Karpas-422 (cell line): ENCODE measurements at regions not wholly inside any gene's neighbourhood (a gene's known extent, or its start where the extent isn't known, plus 50 kb on each side); places are given as distances from the start of the nearest gene placed in this dataset.

Experiments used
- DNase-seq: peaks from one replicate; pipeline ENCODE4 v3.0.0-alpha.2; 2015
- H2AFZ ChIP-seq: fragments of 200-600 bp; sonication (generic); 2 replicates; pipeline ENCODE4 v1.6.1; 2014; ENCODE audit warnings: antibody characterized with exemption, low read length, mixed read lengths
- H3K27ac ChIP-seq: fragments of 200-600 bp; sonication (generic); 2 replicates; pipeline ENCODE4 v1.5.1; 2014; ENCODE audit warnings: mild to moderate bottlenecking, low read length, moderate library complexity
- H3K27me3 ChIP-seq: fragments of 200-600 bp; sonication (generic); 2 replicates; pipeline ENCODE4 v1.6.1; 2014; ENCODE audit warnings: low read length, mixed read lengths
- H3K36me3 ChIP-seq: fragments of 200-600 bp; sonication (generic); 2 replicates; pipeline ENCODE4 v1.6.1; 2014; ENCODE audit warnings: low read length, mixed read lengths; ENCODE audit not compliant: insufficient read depth
- H3K4me1 ChIP-seq: fragments of 200-600 bp; sonication (generic); 2 replicates; pipeline ENCODE4 v1.6.1; 2014; ENCODE audit warnings: mild to moderate bottlenecking, low read length, mixed read lengths
- H3K4me2 ChIP-seq: fragments of 200-600 bp; sonication (generic); 2 replicates; pipeline ENCODE4 v1.6.1; 2014; ENCODE audit warnings: low read length, low read depth, mild to moderate bottlenecking; ENCODE audit not compliant: poor library complexity, severe bottlenecking
- H3K4me3 ChIP-seq: fragments of 200-600 bp; sonication (generic); 2 replicates; pipeline ENCODE4 v1.5.1; 2014; ENCODE audit warnings: mild to moderate bottlenecking, antibody characterized with exemption, low read length, mixed read lengths
- H3K79me2 ChIP-seq: fragments of 200-600 bp; sonication (generic); 2 replicates; pipeline ENCODE4 v1.6.1; 2014; ENCODE audit warnings: mild to moderate bottlenecking, low read length, mixed read lengths
- H3K9ac ChIP-seq: fragments of 200-600 bp; sonication (generic); 2 replicates; pipeline ENCODE4 v1.6.0; 2014; ENCODE audit warnings: low read length
- H3K9me2 ChIP-seq: fragments of 200-600 bp; sonication (generic), shearing (Covaris generic); replicated peaks from 2 replicates; pipeline ENCODE4 v1.6.0; 2014; ENCODE audit warnings: mild to moderate bottlenecking, low read length, moderate library complexity; ENCODE audit not compliant: insufficient read depth
- H3K9me3 ChIP-seq: fragments of 300-700, 200-600 bp; sonication (generic); 2 replicates; pipeline ENCODE4 v1.6.1; 2014; ENCODE audit warnings: low read length, mixed read lengths
- H4K20me1 ChIP-seq: fragments of 200-600 bp; sonication (generic); 2 replicates; pipeline ENCODE4 v1.6.1; 2014; ENCODE audit warnings: mild to moderate bottlenecking, antibody characterized with exemption, low read length, low read depth; ENCODE audit not compliant: insufficient read depth

GRCh38 chr5:60267907-60268306 is 374.4 kb upstream of the PDE4D start:
- Histone ChIP-seq H3K4me2 (no peak overlapping the region), H4K20me1 (peaks cover 24% of the 10 kb centered on the region), H3K9ac (no peak overlapping the region), H2AFZ (no peak overlapping the region), H3K9me2 (no peaks in the 10 kb centered on the region), H3K36me3 (no peaks in the 10 kb centered on the region), H3K4me1 (no peaks in the 10 kb centered on the region), H3K4me3 (no peak overlapping the region), H3K27ac (no peak overlapping the region), H3K27me3 (no peaks in the 10 kb centered on the region), H3K79me2 (no peaks in the 10 kb centered on the region), H3K9me3 (no peaks in the 10 kb centered on the region)
- no peak for DNase-seq

- no peaks in the 10 kb centered on the region for H3K36me3 ChIP-seq
- H3K4me3 ChIP-seq = no peak overlapping the region
- H3K27me3 ChIP-seq = no peaks in the 10 kb centered on the region
- H3K4me2 ChIP-seq = no peak overlapping the region
- H4K20me1 ChIP-seq = peaks cover 16% of the 10 kb centered on the region; the same call in 1 of the 2 replicates
- no peaks in the 10 kb centered on the region for H3K4me1 ChIP-seq
- H3K9ac ChIP-seq = no peak overlapping the region
- H3K9me2 ChIP-seq = no peaks in the 10 kb centered on the region
- no peaks in the 10 kb centered on the region for H3K9me3 ChIP-seq
- no peak overlapping the region for H2AFZ ChIP-seq
- no peak overlapping the region for H3K27ac ChIP-seq
- H3K79me2 ChIP-seq = no peaks in the 10 kb centered on the region
- no peak for DNase-seq
Observed at GRCh38 chr5:60263346-60263745, 369.8 kb upstream of the PDE4D start.

GRCh38 chr5:60262576-60263295 is 369.2 kb upstream of the PDE4D start:
- DNase-seq = no peak
- Histone ChIP-seq H2AFZ (no peak overlapping the region), H3K9me3 (no peaks in the 10 kb centered on the region), H3K4me3 (no peak overlapping the region), H3K4me1 (no peaks in the 10 kb centered on the region), H3K27ac (no peak overlapping the region), H4K20me1 (peaks cover 16% of the 10 kb centered on the region; the same call in 1 of the 2 replicates), H3K4me2 (no peak overlapping the region), H3K9ac (no peak overlapping the region), H3K9me2 (no peaks in the 10 kb centered on the region), H3K79me2 (no peaks in the 10 kb centered on the region), H3K36me3 (no peaks in the 10 kb centered on the region), H3K27me3 (no peaks in the 10 kb centered on the region)

- Histone ChIP-seq H3K27ac (no peak overlapping the region), H3K36me3 (no peaks in the 10 kb centered on the region), H3K4me1 (no peaks in the 10 kb centered on the region), H3K9me3 (no peaks in the 10 kb centered on the region), H3K27me3 (no peaks in the 10 kb centered on the region), H4K20me1 (peaks cover 13% of the 10 kb centered on the region; the same call in 1 of the 2 replicates), H3K79me2 (no peaks in the 10 kb centered on the region), H2AFZ (no peak overlapping the region), H3K4me3 (no peak overlapping the region), H3K9ac (no peak overlapping the region), H3K4me2 (no peak overlapping the region), H3K9me2 (no peaks in the 10 kb centered on the region)
- no peak for DNase-seq
Observed at GRCh38 chr5:60261732-60262131, 368.2 kb upstream of the PDE4D start.

- no peak for DNase-seq
- Histone ChIP-seq H3K9me2 (no peaks in the 10 kb centered on the region), H3K4me3 (no peak overlapping the region), H3K4me2 (no peak overlapping the region), H2AFZ (no peak overlapping the region), H3K79me2 (no peaks in the 10 kb centered on the region), H3K4me1 (no peaks in the 10 kb centered on the region), H3K27me3 (no peaks in the 10 kb centered on the region), H3K27ac (no peak overlapping the region), H4K20me1 (peaks cover 12% of the 10 kb centered on the region; the same call in 1 of the 2 replicates), H3K36me3 (no peaks in the 10 kb centered on the region), H3K9me3 (no peaks in the 10 kb centered on the region), H3K9ac (no peak overlapping the region)
Observed at GRCh38 chr5:60260658-60261057, 367.1 kb upstream of the PDE4D start.

- Histone ChIP-seq H3K4me2 (no peak overlapping the region), H4K20me1 (peaks cover 12% of the 10 kb centered on the region; the same call in 1 of the 2 replicates), H3K4me1 (no peaks in the 10 kb centered on the region), H3K79me2 (no peaks in the 10 kb centered on the region), H3K36me3 (no peaks in the 10 kb centered on the region), H2AFZ (no peak overlapping the region), H3K4me3 (no peak overlapping the region), H3K9me3 (no peaks in the 10 kb centered on the region), H3K27ac (no peak overlapping the region), H3K9me2 (no peaks in the 10 kb centered on the region), H3K27me3 (no peaks in the 10 kb centered on the region), H3K9ac (no peak overlapping the region)
- DNase-seq = no peak
Observed at GRCh38 chr5:60259730-60260129, 366.2 kb upstream of the PDE4D start.

- Histone ChIP-seq H3K9ac (no peak overlapping the region), H3K4me2 (no peak overlapping the region), H3K27ac (no peak overlapping the region), H3K4me3 (no peak overlapping the region), H3K9me2 (peaks cover 5% of the 10 kb centered on the region; the same call in 1 of the 2 replicates), H3K36me3 (no peaks in the 10 kb centered on the region), H2AFZ (no peak overlapping the region), H3K79me2 (no peaks in the 10 kb centered on the region), H4K20me1 (peaks cover 8% of the 10 kb centered on the region; the same call in 1 of the 2 replicates), H3K27me3 (no peaks in the 10 kb centered on the region), H3K4me1 (no peaks in the 10 kb centered on the region), H3K9me3 (no peaks in the 10 kb centered on the region)
- DNase-seq = no peak
Observed at GRCh38 chr5:60257596-60258271, 364.2 kb upstream of the PDE4D start.

- Histone ChIP-seq H3K36me3 (no peaks in the 10 kb centered on the region), H3K4me2 (no peak overlapping the region), H3K9me2 (peaks cover 5% of the 10 kb centered on the region; the same call in 1 of the 2 replicates), H4K20me1 (no peaks in the 10 kb centered on the region; the same call in 1 of the 2 replicates), H3K9ac (no peak overlapping the region), H2AFZ (no peak overlapping the region), H3K4me3 (no peak overlapping the region), H3K79me2 (no peaks in the 10 kb centered on the region), H3K27ac (no peak overlapping the region), H3K9me3 (no peaks in the 10 kb centered on the region), H3K27me3 (no peaks in the 10 kb centered on the region), H3K4me1 (no peaks in the 10 kb centered on the region)
- DNase-seq = no peak
Observed at GRCh38 chr5:60256546-60256945, 363.0 kb upstream of the PDE4D start.
